Omental fat pad (tissue), 3 donors: ENCODE measurements at regions not wholly inside any gene's neighbourhood (a gene's known extent, or its start where the extent isn't known, plus 50 kb on each side); places are given as distances from the start of the nearest gene placed in this dataset.

ENCODE experiments used
- ATAC-seq: fragments of 150-250 bp; one replicate; pipeline ENCODE4 v1.9.1; 2016; ENCODE audit warnings: mild to moderate bottlenecking, moderate library complexity; ENCODE audit not compliant: low FRiP score
- DNase-seq: peaks from one replicate; pipeline ENCODE4 v3.0.0-alpha.2; 2019; ENCODE audit warnings: low spot score
- CTCF ChIP-seq, 3 donors: fragments of 450-650 bp; IDR thresholded peaks; one replicate each; pipeline ENCODE4 v1.5.1; 2016 to 2017; ENCODE audit warnings: antibody characterized with exemption in 3 of 3, mild to moderate bottlenecking in 3 of 3, moderate library complexity in 2 of 3

- DNase-seq: no peak
- no peak for TF ChIP-seq CTCF (IDR thresholded peaks at IDR 0.05)
- no peak for ATAC-seq
Measured at GRCh38 chr10:15453457-15453856, 82.4 kb upstream of the FAM171A1 start.

GRCh38 chr10:15452545-15452944 lies 81.5 kb upstream of the FAM171A1 start:
- DNase-seq: no peak
- no peak for TF ChIP-seq CTCF (IDR thresholded peaks at IDR 0.05)
- no peak for ATAC-seq

- no peak for TF ChIP-seq CTCF (IDR thresholded peaks at IDR 0.05)
- no peak for DNase-seq
- ATAC-seq: no peak
Measured at GRCh38 chr10:15451137-15452094, 80.3 kb upstream of the FAM171A1 start.

GRCh38 chr10:15448598-15448997 lies 77.5 kb upstream of the FAM171A1 start:
- ATAC-seq (no peak), DNase-seq (no peak)
- TF ChIP-seq CTCF (IDR thresholded peaks at IDR 0.05): no peak

GRCh38 chr10:15445006-15445390 lies 73.9 kb upstream of the FAM171A1 start:
- ATAC-seq (no peak), DNase-seq (no peak)
- no peak for TF ChIP-seq CTCF (IDR thresholded peaks at IDR 0.05)

- TF ChIP-seq CTCF (IDR thresholded peaks at IDR 0.05): no peak
- DNase-seq (no peak), ATAC-seq (no peak)
Measured at GRCh38 chr10:15444105-15445005, 73.3 kb upstream of the FAM171A1 start.
